ENCODE measurements at regions not wholly inside any gene's neighbourhood (a gene's known extent, or its start where the extent isn't known, plus 50 kb on each side); places are given as distances from the start of the nearest gene placed in this dataset.

DNA sequence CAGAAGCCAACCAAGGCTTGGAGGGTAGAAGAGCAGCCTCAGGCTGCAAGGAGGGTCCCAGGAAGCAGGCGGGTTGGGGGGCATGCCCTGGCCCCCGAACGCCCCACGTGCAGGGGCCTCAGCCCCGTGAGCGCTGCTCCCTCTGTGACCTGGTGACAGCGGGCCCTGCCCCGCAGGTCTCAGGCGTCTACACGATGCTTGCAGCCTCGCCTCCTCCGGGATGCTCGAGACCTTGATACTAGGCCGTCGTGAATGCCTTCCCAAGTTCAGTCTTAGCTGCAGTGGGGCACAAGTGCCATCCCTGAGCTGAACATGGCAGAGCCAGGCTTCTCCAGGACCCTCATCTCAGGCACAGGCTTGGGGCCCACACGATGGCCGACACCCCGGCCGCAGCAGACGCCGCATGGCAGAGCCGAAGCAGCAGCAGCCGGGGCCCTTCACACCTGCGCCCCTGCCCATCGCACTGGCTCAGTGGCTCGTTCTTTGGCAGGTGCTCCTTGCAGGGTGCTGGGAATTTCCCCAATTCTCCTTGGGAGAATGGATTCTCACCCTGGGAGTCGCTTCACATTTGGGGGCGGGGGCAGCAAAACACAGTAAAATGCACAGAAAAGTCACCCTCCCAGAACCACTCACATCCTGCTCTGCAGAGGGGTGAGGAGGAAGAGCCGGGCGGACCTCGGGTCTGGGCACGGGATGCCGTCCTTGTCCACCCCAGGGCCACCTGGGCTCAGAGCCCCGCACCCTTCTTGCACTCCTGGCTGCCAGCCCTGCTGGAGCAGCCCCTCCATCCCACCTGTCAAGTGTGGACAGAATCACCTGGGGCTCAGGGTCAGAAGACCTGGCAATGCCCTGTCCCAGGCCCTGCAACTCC lies 161.8 kb downstream of the DLL1 start:
- no peak for TF ChIP-seq CTCF (IDR thresholded peaks at IDR 0.05; ENCODE audit: unreplicated experiment)
- H3K36me3 Mint-ChIP-seq (ENCODE audit: insufficient read depth): no peaks in the 10 kb centered on the region
- DNase-seq (ENCODE audit: low spot score, unreplicated experiment): peak; percentile 4
- no peak overlapping the region for H3K4me3 Mint-ChIP-seq (ENCODE audit: low read depth)
- peaks cover 14% of the 10 kb centered on the region for H3K4me1 Mint-ChIP-seq (ENCODE audit: low read depth)
- H3K27ac Mint-ChIP-seq: no peak overlapping the region
- H3K27me3 Mint-ChIP-seq: peaks cover 5% of the 10 kb centered on the region
- no peaks in the 10 kb centered on the region for H3K9me3 Mint-ChIP-seq (ENCODE audit: low read depth)

GRCh38 chr6:170128346-170128745 lies 162.5 kb downstream of the DLL1 start:
- H3K9me3 Mint-ChIP-seq (ENCODE audit: low read depth): no peaks in the 10 kb centered on the region
- H3K4me1 Mint-ChIP-seq (ENCODE audit: low read depth): peaks cover 7% of the 10 kb centered on the region
- no peak overlapping the region for H3K27ac Mint-ChIP-seq
- peaks cover 5% of the 10 kb centered on the region for H3K27me3 Mint-ChIP-seq
- peak; percentile 3 for DNase-seq (ENCODE audit: low spot score, unreplicated experiment)
- no peaks in the 10 kb centered on the region for H3K36me3 Mint-ChIP-seq (ENCODE audit: insufficient read depth)
- TF ChIP-seq CTCF (IDR thresholded peaks at IDR 0.05; ENCODE audit: unreplicated experiment): no peak
- no peak overlapping the region for H3K4me3 Mint-ChIP-seq (ENCODE audit: low read depth)

GRCh38 chr6:170127151-170127550 lies 163.7 kb downstream of the DLL1 start:
- H3K4me1 Mint-ChIP-seq (ENCODE audit: low read depth): peaks cover 7% of the 10 kb centered on the region
- no peak overlapping the region for H3K27ac Mint-ChIP-seq
- no peaks in the 10 kb centered on the region for H3K36me3 Mint-ChIP-seq (ENCODE audit: insufficient read depth)
- H3K9me3 Mint-ChIP-seq (ENCODE audit: low read depth): no peaks in the 10 kb centered on the region
- no peak overlapping the region for H3K4me3 Mint-ChIP-seq (ENCODE audit: low read depth)
- peak; percentile 3 for DNase-seq (ENCODE audit: low spot score, unreplicated experiment)
- TF ChIP-seq CTCF (IDR thresholded peaks at IDR 0.05; ENCODE audit: unreplicated experiment): no peak
- peaks cover 5% of the 10 kb centered on the region for H3K27me3 Mint-ChIP-seq

DNA sequence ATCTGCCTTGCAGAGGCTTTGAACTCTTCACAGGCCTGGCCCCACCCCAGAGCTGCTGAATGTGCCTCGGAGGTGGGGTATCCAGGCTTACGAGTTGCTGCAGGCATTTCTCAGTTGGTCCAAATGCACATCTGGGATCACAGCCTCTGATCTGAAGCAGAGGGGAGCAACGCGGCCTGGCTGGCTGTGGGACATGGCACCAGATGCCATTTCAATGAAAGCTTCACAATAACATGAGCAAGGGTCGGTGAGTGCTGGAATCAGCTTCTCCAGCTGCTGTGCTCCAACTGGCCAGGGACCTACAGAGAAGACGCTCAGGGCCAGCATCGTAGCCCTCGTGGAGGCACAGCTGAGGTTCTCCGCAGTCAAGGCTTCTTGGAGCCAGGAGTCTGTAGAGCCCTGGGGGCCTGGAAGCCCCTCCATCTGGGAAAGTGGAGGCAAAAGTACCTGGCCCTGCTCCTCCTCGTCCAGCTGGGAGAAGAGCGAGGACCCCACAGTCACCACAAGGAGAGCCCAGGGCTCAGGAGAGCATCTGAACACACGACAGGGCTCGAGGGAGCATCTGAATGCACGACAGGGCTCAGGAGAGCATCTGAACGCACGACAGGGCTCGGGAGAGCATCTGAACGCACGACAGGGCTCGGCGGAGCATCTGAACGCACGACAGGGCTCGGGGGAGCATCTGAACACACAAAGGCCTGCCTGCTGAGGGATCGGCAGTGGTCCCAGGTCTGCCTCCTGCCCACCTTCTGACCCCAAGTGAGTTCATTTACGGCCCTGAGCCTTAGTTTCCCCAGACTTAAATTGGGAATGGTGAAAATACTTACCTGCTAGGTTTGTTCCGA lies 165.2 kb downstream of the DLL1 start:
- H3K4me3 Mint-ChIP-seq (ENCODE audit: low read depth): no peak overlapping the region
- H3K4me1 Mint-ChIP-seq (ENCODE audit: low read depth): peaks cover 4% of the 10 kb centered on the region
- no peak for DNase-seq (ENCODE audit: low spot score, unreplicated experiment)
- no peak overlapping the region for H3K27ac Mint-ChIP-seq
- H3K36me3 Mint-ChIP-seq (ENCODE audit: insufficient read depth): no peaks in the 10 kb centered on the region
- H3K9me3 Mint-ChIP-seq (ENCODE audit: low read depth): peaks cover 9% of the 10 kb centered on the region
- H3K27me3 Mint-ChIP-seq: no peaks in the 10 kb centered on the region
- no peak for TF ChIP-seq CTCF (IDR thresholded peaks at IDR 0.05; ENCODE audit: unreplicated experiment)

- no peaks in the 10 kb centered on the region for H3K27me3 Mint-ChIP-seq
Measured at GRCh38 chr6:170124836-170125235, 166.0 kb downstream of the DLL1 start.

More at GRCh38 chr6:170124836-170125235, 166.0 kb downstream of the DLL1 start:
- H3K4me3 Mint-ChIP-seq (ENCODE audit: low read depth): no peak overlapping the region
- no peak for TF ChIP-seq CTCF (IDR thresholded peaks at IDR 0.05; ENCODE audit: unreplicated experiment)
- DNase-seq (ENCODE audit: low spot score, unreplicated experiment): no peak
- H3K27ac Mint-ChIP-seq: peak overlapping the region; percentile 67
- H3K36me3 Mint-ChIP-seq (ENCODE audit: insufficient read depth): peaks cover 1% of the 10 kb centered on the region
- peaks cover 15% of the 10 kb centered on the region for H3K9me3 Mint-ChIP-seq (ENCODE audit: low read depth)
- peaks cover 4% of the 10 kb centered on the region for H3K4me1 Mint-ChIP-seq (ENCODE audit: low read depth)
